HCT116 (cell line): ENCODE measurements at regions not wholly inside any gene's neighbourhood (a gene's known extent, or its start where the extent isn't known, plus 50 kb on each side); places are given as distances from the start of the nearest gene placed in this dataset.

ENCODE experiments used
- ATAC-seq: fragments of 200-7000 bp; cut with Tn5 transposase; 2 replicates; pipeline ENCODE4 v1.9.1; 2020; ENCODE audit warnings: mild to moderate bottlenecking, moderate library complexity
- BruUV-seq: library from RNA; stranded (reverse); fragments of 400-500 nt; replicated peaks from 2 replicates; lab custom pipeline; 2021; lab: Mats Ljungman, UMichigan
- CTCF ChIA-PET: fragments of 300-600 bp; sonication (Branson Sonifier 250); formaldehyde crosslinking; loops from one replicate; lab custom pipeline; 2021; ENCODE audit warnings: antibody characterized with exemption; lab: Charles Lee
- POLR2A ChIA-PET: fragments of 300-600, 350-600 bp; sonication (Branson Sonifier 250); formaldehyde crosslinking; loops from one replicate; lab custom pipeline; 2021; ENCODE audit warnings: antibody characterized with exemption; lab: Charles Lee
- RAD21 ChIA-PET, 2 experiments: fragments of 300-600 bp; sonication (Branson Sonifier 250); formaldehyde crosslinking; loops; one replicate each; lab custom pipeline; 2023; ENCODE audit warnings: low total read pairs in 2 of 2; ENCODE audit not compliant: uncharacterized antibody in 2 of 2, unreplicated experiment in 2 of 2, low non-redundant PET in 1 of 2; lab: Charles Lee
- DNase-seq: peaks from one replicate; pipeline ENCODE4 v3.0.0-alpha.2; 2010; ENCODE audit warnings: low read depth, low spot score
- H2AFZ ChIP-seq: fragments of 200-600 bp; shearing (Covaris generic), sonication (generic); 2 replicates; pipeline ENCODE4 v1.6.1; 2017; ENCODE audit warnings: low read depth, mixed run types, mixed read lengths, antibody characterized with exemption, low read length; ENCODE audit not compliant: poor library complexity, severe bottlenecking
- H3K27ac ChIP-seq: 2 replicates; pipeline ENCODE4 v1.5.1; 2012; ENCODE audit warnings: low read depth, low read length
- H3K27me3 ChIP-seq: fragments of 200-600 bp; sonication (generic); 2 replicates; pipeline ENCODE4 v1.6.1; 2016; ENCODE audit warnings: mixed run types, low read length, mixed read lengths; ENCODE audit not compliant: insufficient read depth
- H3K36me3 ChIP-seq, 2 experiments: fragments of 200-500 bp in 1 of 2; fragments of 200-600 bp in 1 of 2; sonication (Bioruptor generic) in 1 of 2; sonication (generic) in 1 of 2; 2 replicates each; pipeline versions ENCODE4 v1.5.1 to v1.6.1; 2014 to 2016; ENCODE audit warnings: low read length in 2 of 2, inconsistent platforms in 1 of 2, mixed read lengths in 1 of 2, mixed run types in 1 of 2; ENCODE audit not compliant: insufficient read depth in 2 of 2, control insufficient read depth in 1 of 2
- H3K4me1 ChIP-seq, 2 experiments: fragments of 200-600 bp in 1 of 2; sonication (generic) in 1 of 2; 2 replicates each; pipeline versions ENCODE4 v1.5.1 to v1.6.1; 2012 to 2017; ENCODE audit warnings: low read length in 2 of 2, inconsistent platforms in 1 of 2, mild to moderate bottlenecking in 1 of 2, mixed read lengths in 1 of 2, mixed run types in 1 of 2, moderate library complexity in 1 of 2; ENCODE audit not compliant: insufficient read depth in 2 of 2, control insufficient read depth in 1 of 2
- H3K4me2 ChIP-seq: fragments of 200-600 bp; sonication (generic); 2 replicates; pipeline ENCODE4 v1.6.1; 2017; ENCODE audit warnings: mixed run types, low read length, mixed read lengths
- H3K4me3 ChIP-seq, 2 experiments: fragments of 200-600 bp in 1 of 2; sonication (generic) in 1 of 2; replicated peaks in 1 of 2; 2 replicates each; pipeline ENCODE4 v1.5.1; 2011 to 2016; ENCODE audit warnings: low read length in 2 of 2, control low read depth in 1 of 2, low read depth in 1 of 2, mild to moderate bottlenecking in 1 of 2, mixed read lengths in 1 of 2, mixed run types in 1 of 2
- H3K79me2 ChIP-seq: fragments of 200-600 bp; sonication (generic); 2 replicates; pipeline ENCODE4 v1.6.1; 2017; ENCODE audit warnings: mild to moderate bottlenecking, mixed run types, low read length, moderate library complexity, mixed read lengths; ENCODE audit not compliant: insufficient read depth
- H3K9ac ChIP-seq: fragments of 200-600 bp; sonication (generic); 2 replicates; pipeline ENCODE4 v1.6.1; 2016; ENCODE audit warnings: low read length, mixed read lengths
- H3K9me2 ChIP-seq: fragments of 200-600 bp; sonication (generic), shearing (Covaris generic); 2 replicates; pipeline ENCODE4 v1.6.1; 2017; ENCODE audit warnings: mixed run types, mild to moderate bottlenecking, moderate library complexity; ENCODE audit not compliant: insufficient read depth
- H3K9me3 ChIP-seq, 2 experiments: fragments of 200-500 bp in 1 of 2; fragments of 200-600 bp in 1 of 2; sonication (Bioruptor generic) in 1 of 2; sonication (generic) in 1 of 2; 2 replicates each; pipeline ENCODE4 v1.6.1; 2014 to 2017; ENCODE audit warnings: low read length in 2 of 2, mixed read lengths in 2 of 2, inconsistent platforms in 1 of 2, low read depth in 1 of 2, mild to moderate bottlenecking in 1 of 2, mixed run types in 1 of 2, moderate library complexity in 1 of 2; ENCODE audit not compliant: control insufficient read depth in 1 of 2, insufficient read depth in 1 of 2
- H4K20me1 ChIP-seq: fragments of 200-600 bp; sonication (generic), shearing (Covaris generic); 2 replicates; pipeline ENCODE4 v1.6.1; 2017; ENCODE audit warnings: mixed run types, mild to moderate bottlenecking, moderate library complexity; ENCODE audit not compliant: insufficient read depth
- ELF1 ChIP-seq: IDR thresholded peaks from 2 replicates; pipeline ENCODE4 v1.6.1; 2012; ENCODE audit warnings: low read depth, borderline replicate concordance
- EZH2 ChIP-seq: fragments of 200-600 bp; sonication (generic); IDR thresholded peaks from 2 replicates; pipeline ENCODE4 v1.6.1; 2017; ENCODE audit warnings: antibody characterized with exemption, mixed run types
- EZH2phosphoT487 ChIP-seq: fragments of 200-600 bp; IDR thresholded peaks from 2 replicates; pipeline ENCODE4 v1.6.1; 2018; ENCODE audit warnings: antibody characterized with exemption, borderline replicate concordance
- MAX ChIP-seq: IDR thresholded peaks from 2 replicates; pipeline ENCODE4 v1.6.1; 2012
- POLR2A ChIP-seq: IDR thresholded peaks from 2 replicates; pipeline ENCODE4 v1.7.0; 2011; ENCODE audit warnings: borderline replicate concordance; ENCODE audit not compliant: insufficient read depth, insufficient read length; ENCODE audit errors: extremely low read depth
- RAD21 ChIP-seq: IDR thresholded peaks from 2 replicates; pipeline ENCODE4 v1.6.1; 2012; ENCODE audit warnings: low read depth, mild to moderate bottlenecking
- REST ChIP-seq: IDR thresholded peaks from 2 replicates; pipeline ENCODE4 v1.6.1; 2012; ENCODE audit warnings: low read depth
- SIN3A ChIP-seq: IDR thresholded peaks from 2 replicates; pipeline ENCODE4 v1.6.1; 2012; ENCODE audit warnings: low read depth
- SRF ChIP-seq: IDR thresholded peaks from 2 replicates; pipeline ENCODE4 v1.6.1; 2012; ENCODE audit warnings: low read depth
- ZNF274 ChIP-seq: fragments of 200-500 bp; sonication (Bioruptor generic); IDR thresholded peaks from 2 replicates; pipeline ENCODE4 v1.6.1; 2014; ENCODE audit warnings: mild to moderate bottlenecking, low read depth, low read length, inconsistent platforms
- intact Hi-C: fragments of 100-400 bp; cut with micrococcal nuclease; formaldehyde crosslinking; loops from 2 replicates; pipeline ENCODE4 v1.10.0; 2022

GRCh38 chr1:192100686-192101468 lies 57.4 kb upstream of the RGS18 start:
- Histone ChIP-seq H4K20me1 (no peaks in the 10 kb centered on the region), H3K27me3 (no peaks in the 10 kb centered on the region), H3K9me2 (no peaks in the 10 kb centered on the region), H3K9ac (no peak overlapping the region), H3K9me3 (no peaks in the 10 kb centered on the region), H3K4me2 (no peak overlapping the region), H3K79me2 (no peaks in the 10 kb centered on the region), H3K4me1 (no peaks in the 10 kb centered on the region), H3K4me3 (no peak overlapping the region), H3K27ac (no peak overlapping the region), H2AFZ (no peak overlapping the region), H3K36me3 (no peaks in the 10 kb centered on the region)
- intact Hi-C loops, result no loop called here
- DNase-seq (no peak), ATAC-seq (no peak)
- ChIA-PET CTCF (no interaction called here), POLR2A (no interaction called here), RAD21 (no interaction called here)
- no TSS peak for BruUV-seq
- TF ChIP-seq POLR2A (no peak), SIN3A (no peak), ELF1 (no peak), REST (no peak), MAX (no peak), RAD21 (no peak), ZNF274 (no peak), EZH2phosphoT487 (no peak), EZH2 (no peak), SRF (no peak)
